HFFc6 (cell line): ENCODE measurements at regions not wholly inside any gene's neighbourhood (a gene's known extent, or its start where the extent isn't known, plus 50 kb on each side); places are given as distances from the start of the nearest gene placed in this dataset.
A peak's percentile ranks its signal among the peaks of the same experiment; 100 is the strongest.

ENCODE experiments used
- DNase-seq: peaks from one replicate; pipeline ENCODE4 v3.0.0-alpha.2; 2018
- H3K27ac Mint-ChIP-seq: 2 replicates; pipeline ENCODE4 v1.8.0; 2020; ENCODE audit warnings: mild to moderate bottlenecking, mixed read lengths
- H3K27me3 Mint-ChIP-seq: 2 replicates; pipeline ENCODE4 v1.8.0; 2021; ENCODE audit warnings: mild to moderate bottlenecking, moderate library complexity, mixed read lengths; ENCODE audit not compliant: insufficient read depth
- H3K36me3 Mint-ChIP-seq: 2 replicates; pipeline ENCODE4 v1.8.0; 2021; ENCODE audit warnings: low read depth, mixed read lengths
- H3K4me1 Mint-ChIP-seq: 2 replicates; pipeline ENCODE4 v1.8.0; 2020; ENCODE audit warnings: low read depth, mixed read lengths
- H3K4me3 Mint-ChIP-seq: 2 replicates; pipeline ENCODE4 v1.8.0; 2020; ENCODE audit warnings: mild to moderate bottlenecking, moderate library complexity, mixed read lengths
- H3K9me3 Mint-ChIP-seq: 2 replicates; pipeline ENCODE4 v1.8.0; 2020; ENCODE audit warnings: mild to moderate bottlenecking, mixed read lengths
- TF ChIP-seq, protein P1 (sequence below): fragments of 200-600 bp; sonication (generic); IDR thresholded peaks from 2 replicates; pipeline ENCODE4 v1.5.0; 2021; ENCODE audit warnings: antibody characterized with exemption, mild to moderate bottlenecking

GRCh38 chr11:69423181-69423580 is 58.3 kb upstream of the LINC01488 start:
- no peak overlapping the region for H3K4me3 Mint-ChIP-seq
- TF ChIP-seq, protein P1, sequence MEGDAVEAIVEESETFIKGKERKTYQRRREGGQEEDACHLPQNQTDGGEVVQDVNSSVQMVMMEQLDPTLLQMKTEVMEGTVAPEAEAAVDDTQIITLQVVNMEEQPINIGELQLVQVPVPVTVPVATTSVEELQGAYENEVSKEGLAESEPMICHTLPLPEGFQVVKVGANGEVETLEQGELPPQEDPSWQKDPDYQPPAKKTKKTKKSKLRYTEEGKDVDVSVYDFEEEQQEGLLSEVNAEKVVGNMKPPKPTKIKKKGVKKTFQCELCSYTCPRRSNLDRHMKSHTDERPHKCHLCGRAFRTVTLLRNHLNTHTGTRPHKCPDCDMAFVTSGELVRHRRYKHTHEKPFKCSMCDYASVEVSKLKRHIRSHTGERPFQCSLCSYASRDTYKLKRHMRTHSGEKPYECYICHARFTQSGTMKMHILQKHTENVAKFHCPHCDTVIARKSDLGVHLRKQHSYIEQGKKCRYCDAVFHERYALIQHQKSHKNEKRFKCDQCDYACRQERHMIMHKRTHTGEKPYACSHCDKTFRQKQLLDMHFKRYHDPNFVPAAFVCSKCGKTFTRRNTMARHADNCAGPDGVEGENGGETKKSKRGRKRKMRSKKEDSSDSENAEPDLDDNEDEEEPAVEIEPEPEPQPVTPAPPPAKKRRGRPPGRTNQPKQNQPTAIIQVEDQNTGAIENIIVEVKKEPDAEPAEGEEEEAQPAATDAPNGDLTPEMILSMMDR: no peak
- H3K4me1 Mint-ChIP-seq: peaks cover 36% of the 10 kb centered on the region
- no peak for DNase-seq
- H3K27ac Mint-ChIP-seq: 0 out of 2 replicates have a peak overlapping the region, but pooled peaks have one; percentile 13
- no peaks in the 10 kb centered on the region; the same call in 1 of the 2 replicates for H3K27me3 Mint-ChIP-seq
- peaks cover 14% of the 10 kb centered on the region for H3K9me3 Mint-ChIP-seq
- H3K36me3 Mint-ChIP-seq: peaks cover 15% of the 10 kb centered on the region

DNA sequence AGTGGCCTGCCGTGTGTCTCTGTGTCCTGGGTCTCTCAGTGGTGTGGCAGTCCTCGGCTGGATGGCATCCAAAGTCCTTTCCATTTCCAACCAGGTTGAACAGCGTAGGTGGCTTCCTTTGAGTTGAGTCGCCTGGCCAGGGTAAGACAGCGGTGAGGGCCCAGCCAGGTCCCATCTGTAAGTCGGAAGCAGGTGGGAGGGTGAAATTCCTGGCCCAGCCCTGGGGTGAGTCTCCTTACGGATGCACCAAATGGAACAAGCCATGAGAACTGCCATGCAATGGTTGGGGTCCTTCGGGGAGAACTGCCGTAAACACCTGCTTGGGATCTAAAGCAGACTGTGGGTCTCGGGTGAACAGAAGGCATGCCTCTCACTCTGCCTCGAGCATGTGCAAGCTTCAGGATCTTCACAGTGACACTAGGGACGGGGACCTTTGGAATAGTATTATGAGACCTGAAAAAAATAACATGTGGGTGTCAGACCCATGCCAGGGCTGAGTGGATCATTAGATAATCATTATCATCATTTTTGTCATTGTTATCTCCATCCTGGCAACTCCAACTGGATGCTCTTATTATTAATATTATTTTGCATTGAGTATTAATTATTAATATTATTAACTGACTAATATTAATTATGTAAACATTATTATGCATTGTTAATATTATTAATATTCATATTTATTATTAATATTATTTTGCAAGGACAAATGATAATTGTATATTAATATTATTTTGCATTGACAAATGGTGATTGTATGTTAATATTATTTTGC is 57.7 kb upstream of the LINC01488 start:
- H3K36me3 Mint-ChIP-seq: peaks cover 15% of the 10 kb centered on the region
- H3K27ac Mint-ChIP-seq: no peak overlapping the region
- no peak overlapping the region for H3K4me3 Mint-ChIP-seq
- peaks cover 36% of the 10 kb centered on the region for H3K4me1 Mint-ChIP-seq
- DNase-seq: no peak
- no peaks in the 10 kb centered on the region; the same call in 1 of the 2 replicates for H3K27me3 Mint-ChIP-seq
- peaks cover 14% of the 10 kb centered on the region for H3K9me3 Mint-ChIP-seq
- TF ChIP-seq, protein P1: no peak

DNA sequence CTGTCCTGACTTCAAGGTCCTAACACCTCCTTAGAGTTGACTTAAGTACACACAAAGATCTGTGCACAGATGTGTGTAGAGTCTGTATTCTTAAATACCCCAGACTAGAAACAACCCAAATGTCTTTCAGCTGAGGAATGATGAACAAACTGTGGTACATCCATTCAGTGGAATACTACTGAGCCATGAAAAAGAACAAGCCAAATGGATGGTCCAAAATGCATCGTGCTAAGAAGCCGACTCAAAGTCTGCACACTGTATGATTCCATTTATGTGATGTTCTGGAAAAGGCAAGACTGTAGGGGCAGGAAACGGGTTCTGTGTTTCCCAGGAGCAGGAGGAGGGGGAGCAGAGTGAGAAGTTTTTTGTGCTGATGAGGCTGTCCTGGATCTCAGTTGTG is 56.7 kb upstream of the LINC01488 start:
- Mint-ChIP-seq H3K4me3 (no peak overlapping the region), H3K4me1 (peaks cover 28% of the 10 kb centered on the region), H3K36me3 (peaks cover 15% of the 10 kb centered on the region), H3K27me3 (no peaks in the 10 kb centered on the region; the same call in 1 of the 2 replicates), H3K9me3 (peaks cover 14% of the 10 kb centered on the region), H3K27ac (no peak overlapping the region)
- TF ChIP-seq, protein P1: no peak
- DNase-seq: no peak

DNA sequence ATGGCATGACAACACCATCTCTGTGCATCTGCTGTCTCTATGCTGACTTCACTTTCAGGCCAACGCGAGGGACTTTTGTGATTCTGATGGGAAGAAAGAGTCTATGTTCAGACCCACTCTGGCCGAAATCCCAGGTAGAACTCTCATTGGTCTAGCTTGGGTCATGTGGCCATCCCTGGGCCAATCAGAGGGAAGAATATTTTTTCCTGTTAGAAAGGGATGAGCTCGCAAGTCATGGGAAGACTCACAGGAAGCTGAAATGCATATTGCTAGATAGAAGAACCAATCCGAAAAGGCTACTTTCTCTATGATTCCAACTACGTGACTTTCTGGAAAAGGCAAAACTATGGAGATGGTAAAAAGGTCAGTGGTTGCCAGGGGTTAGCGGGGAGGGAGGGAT is 56.0 kb upstream of the LINC01488 start:
- H3K4me3 Mint-ChIP-seq: no peak overlapping the region
- no peak for DNase-seq
- TF ChIP-seq, protein P1: no peak
- H3K36me3 Mint-ChIP-seq: peaks cover 15% of the 10 kb centered on the region
- no peaks in the 10 kb centered on the region; the same call in 1 of the 2 replicates for H3K27me3 Mint-ChIP-seq
- H3K9me3 Mint-ChIP-seq: peaks cover 14% of the 10 kb centered on the region
- peaks cover 22% of the 10 kb centered on the region for H3K4me1 Mint-ChIP-seq
- no peak overlapping the region for H3K27ac Mint-ChIP-seq

- TF ChIP-seq, protein P1: no peak
- Mint-ChIP-seq H3K36me3 (peaks cover 15% of the 10 kb centered on the region), H3K9me3 (peaks cover 14% of the 10 kb centered on the region), H3K4me3 (no peak overlapping the region), H3K27ac (no peak overlapping the region), H3K4me1 (peaks cover 23% of the 10 kb centered on the region), H3K27me3 (no peaks in the 10 kb centered on the region; the same call in 1 of the 2 replicates)
- no peak for DNase-seq
These were observed 55.4 kb upstream of the LINC01488 start for GRCh38 chr11:69425895-69426544.
